ENCODE measurements at regions not wholly inside any gene's neighbourhood (a gene's known extent, or its start where the extent isn't known, plus 50 kb on each side); places are given as distances from the start of the nearest gene placed in this dataset.

GRCh38 chr20:48463916-48464315 is 363.9 kb downstream of the PREX1 start:
- peak; percentile 60 for DNase-seq (ENCODE audit: low read depth)

- peak; percentile 9 for DNase-seq (ENCODE audit: low read depth)
Observed at GRCh38 chr20:48463096-48463720, 364.6 kb downstream of the PREX1 start.

GRCh38 chr20:48461735-48462119 is 366.1 kb downstream of the PREX1 start:
- DNase-seq (ENCODE audit: low read depth), result no peak

- DNase-seq (ENCODE audit: low read depth), result no peak
Observed at GRCh38 chr20:48461091-48461734, 366.6 kb downstream of the PREX1 start.

GRCh38 chr20:48460681-48461080 is 367.1 kb downstream of the PREX1 start:
- DNase-seq (ENCODE audit: low read depth), result no peak

GRCh38 chr20:48459722-48460395 is 367.9 kb downstream of the PREX1 start:
- DNase-seq (ENCODE audit: low read depth), result no peak

GRCh38 chr20:48458601-48459385 is 369.0 kb downstream of the PREX1 start:
- no peak for DNase-seq (ENCODE audit: low read depth)

GRCh38 chr20:48458003-48458377 is 369.8 kb downstream of the PREX1 start:
- no peak for DNase-seq (ENCODE audit: low read depth)

GRCh38 chr20:48457193-48458002 is 370.4 kb downstream of the PREX1 start:
- DNase-seq (ENCODE audit: low read depth), result no peak

- DNase-seq (ENCODE audit: low read depth), result no peak
Observed at GRCh38 chr20:48456366-48457192, 371.2 kb downstream of the PREX1 start.

GRCh38 chr20:48455651-48456365 is 372.0 kb downstream of the PREX1 start:
- no peak for DNase-seq (ENCODE audit: low read depth)

- no peak for DNase-seq (ENCODE audit: low read depth)
Observed at GRCh38 chr20:48454671-48455490, 372.9 kb downstream of the PREX1 start.

GRCh38 chr20:48453477-48454093 is 374.2 kb downstream of the PREX1 start:
- no peak for DNase-seq (ENCODE audit: low read depth)

- DNase-seq (ENCODE audit: low read depth), result no peak
Observed at GRCh38 chr20:48451401-48451800, 376.4 kb downstream of the PREX1 start.

GRCh38 chr20:48448666-48449600 is 378.9 kb downstream of the PREX1 start:
- DNase-seq (ENCODE audit: low read depth), result no peak

- DNase-seq (ENCODE audit: low read depth), result no peak
Observed at GRCh38 chr20:48447456-48447855, 380.3 kb downstream of the PREX1 start.

GRCh38 chr20:48445827-48446226 is 382.0 kb downstream of the PREX1 start:
- DNase-seq (ENCODE audit: low read depth), result no peak

GRCh38 chr20:48444249-48444648 is 383.6 kb downstream of the PREX1 start:
- DNase-seq (ENCODE audit: low read depth), result no peak
